ENCODE measurements at regions not wholly inside any gene's neighbourhood (a gene's known extent, or its start where the extent isn't known, plus 50 kb on each side); places are given as distances from the start of the nearest gene placed in this dataset.
A peak's percentile ranks its signal among the peaks of the same experiment; 100 is the strongest.
"Not testable (repeated sequence)": the region's sequence is repeated elsewhere in the genome, so short reads cannot be mapped to it uniquely, and the experiment has no call there.

- DNase-seq (ENCODE audit: low read depth in 2 of 2, low spot score in 1 of 2) = no peak
These were observed 63.8 kb upstream of the ENPP6 start for GRCh38 chr4:184281231-184282139.

- no peak for DNase-seq (ENCODE audit: low read depth in 2 of 2, low spot score in 1 of 2)
These were observed 63.0 kb upstream of the ENPP6 start for GRCh38 chr4:184280591-184281071.

- DNase-seq (ENCODE audit: low read depth in 2 of 2, low spot score in 1 of 2) = no peak
These were observed 62.5 kb upstream of the ENPP6 start for GRCh38 chr4:184280137-184280536.

GRCh38 chr4:184279496-184280061 is 61.9 kb upstream of the ENPP6 start:
- no peak for DNase-seq (ENCODE audit: low read depth in 2 of 2, low spot score in 1 of 2)

- not testable (repeated sequence) for DNase-seq (ENCODE audit: low read depth in 2 of 2, low spot score in 1 of 2)
These were observed 60.1 kb upstream of the ENPP6 start for GRCh38 chr4:184277769-184278168.

GRCh38 chr4:184277010-184277409 is 59.3 kb upstream of the ENPP6 start:
- DNase-seq (ENCODE audit: low read depth in 2 of 2, low spot score in 1 of 2) = not testable (repeated sequence)

- DNase-seq (ENCODE audit: low read depth in 2 of 2, low spot score in 1 of 2) = not testable (repeated sequence)
These were observed 58.7 kb upstream of the ENPP6 start for GRCh38 chr4:184276346-184276745.

- DNase-seq (ENCODE audit: low read depth in 2 of 2, low spot score in 1 of 2) = no peak
These were observed 58.1 kb upstream of the ENPP6 start for GRCh38 chr4:184275766-184276165.

- no peak for DNase-seq (ENCODE audit: low read depth in 2 of 2, low spot score in 1 of 2)
These were observed 56.7 kb upstream of the ENPP6 start for GRCh38 chr4:184274286-184274951.

GRCh38 chr4:184273166-184274147 is 55.8 kb upstream of the ENPP6 start:
- DNase-seq (ENCODE audit: low read depth in 2 of 2, low spot score in 1 of 2) = no peak

- no peak for DNase-seq (ENCODE audit: low read depth in 2 of 2, low spot score in 1 of 2)
These were observed 53.2 kb upstream of the ENPP6 start for GRCh38 chr4:184270808-184271413.

GRCh38 chr4:184269879-184270430 is 52.3 kb upstream of the ENPP6 start:
- no peak for DNase-seq (ENCODE audit: low read depth in 2 of 2, low spot score in 1 of 2)

GRCh38 chr4:184268584-184269160 is 51.0 kb upstream of the ENPP6 start:
- no peak for DNase-seq (ENCODE audit: low read depth in 2 of 2, low spot score in 1 of 2)

GRCh38 chr4:184267673-184268583 is 50.3 kb upstream of the ENPP6 start:
- peak in 1 of 2 donors; percentile 19 for DNase-seq (ENCODE audit: low read depth in 2 of 2, low spot score in 1 of 2)
